Prostate gland (tissue), 2 donors: ENCODE measurements at regions not wholly inside any gene's neighbourhood (a gene's known extent, or its start where the extent isn't known, plus 50 kb on each side); places are given as distances from the start of the nearest gene placed in this dataset.

Source experiments
- CTCF ChIP-seq, 4 experiments: fragments of 200-600 bp in 2 of 4; fragments of 450-650 bp in 2 of 4; sonication (generic) in 2 of 4; IDR thresholded peaks; 1 replicate in 3 of 4; 2 replicates in 1 of 4; pipeline ENCODE4 v1.5.1; 2016 to 2019; ENCODE audit warnings: antibody characterized with exemption in 4 of 4, mild to moderate bottlenecking in 2 of 4, moderate library complexity in 2 of 4
- POLR2A ChIP-seq: fragments of 450-650 bp; IDR thresholded peaks from one replicate; pipeline ENCODE4 v1.6.1; 2016; ENCODE audit warnings: antibody characterized with exemption, mild to moderate bottlenecking

GRCh38 chr16:85333337-85333736 is 221.1 kb upstream of the CIBAR2 start:
- TF ChIP-seq CTCF (IDR thresholded peaks at IDR 0.05) (no peak), POLR2A (no peak)
